ENCODE measurements at regions not wholly inside any gene's neighbourhood (a gene's known extent, or its start where the extent isn't known, plus 50 kb on each side); places are given as distances from the start of the nearest gene placed in this dataset.
"Not testable (repeated sequence)": the region's sequence is repeated elsewhere in the genome, so short reads cannot be mapped to it uniquely, and the experiment has no call there.

GRCh38 chrX:26470941-26471340, 255.0 kb downstream of the MAGEB5 start:
- no peak for DNase-seq (ENCODE audit: low read depth)
- H3K4me3 ChIP-seq (ENCODE audit: low read depth, low read length), result no peak overlapping the region
- TF ChIP-seq CTCF (IDR thresholded peaks at IDR 0.05; ENCODE audit: control insufficient read depth, extremely low read depth, insufficient read depth), result no peak

- no peak overlapping the region for H3K4me3 ChIP-seq (ENCODE audit: low read depth, low read length)
- TF ChIP-seq CTCF (IDR thresholded peaks at IDR 0.05; ENCODE audit: control insufficient read depth, extremely low read depth, insufficient read depth), result no peak
- no peak for DNase-seq (ENCODE audit: low read depth)
Measured at GRCh38 chrX:26466387-26466786, 250.4 kb downstream of the MAGEB5 start.

GRCh38 chrX:26445288-26445687, 229.3 kb downstream of the MAGEB5 start:
- H3K4me3 ChIP-seq (ENCODE audit: low read depth, low read length), result no peak overlapping the region
- no peak for DNase-seq (ENCODE audit: low read depth)

GRCh38 chrX:26444417-26444816, 228.4 kb downstream of the MAGEB5 start:
- not testable (repeated sequence) for DNase-seq (ENCODE audit: low read depth); H3K4me3 ChIP-seq (ENCODE audit: low read depth, low read length)

More at GRCh38 chrX:26445288-26445687, 229.3 kb downstream of the MAGEB5 start:
- no peak for TF ChIP-seq CTCF (IDR thresholded peaks at IDR 0.05; ENCODE audit: control insufficient read depth, extremely low read depth, insufficient read depth)

- TF ChIP-seq CTCF (IDR thresholded peaks at IDR 0.05; ENCODE audit: control insufficient read depth, extremely low read depth, insufficient read depth), result peak; percentile 56
- no peak for DNase-seq (ENCODE audit: low read depth)
- no peak overlapping the region for H3K4me3 ChIP-seq (ENCODE audit: low read depth, low read length)
Measured at GRCh38 chrX:26442340-26442739, 226.4 kb downstream of the MAGEB5 start.

- no peak for DNase-seq (ENCODE audit: low read depth)
- TF ChIP-seq CTCF (IDR thresholded peaks at IDR 0.05; ENCODE audit: control insufficient read depth, extremely low read depth, insufficient read depth), result no peak
- no peak overlapping the region for H3K4me3 ChIP-seq (ENCODE audit: low read depth, low read length)
Measured at GRCh38 chrX:26414534-26414933, 198.6 kb downstream of the MAGEB5 start.

GRCh38 chrX:26411045-26411444, 195.1 kb downstream of the MAGEB5 start:
- H3K4me3 ChIP-seq (ENCODE audit: low read depth, low read length), result no peak overlapping the region
- no peak for TF ChIP-seq CTCF (IDR thresholded peaks at IDR 0.05; ENCODE audit: control insufficient read depth, extremely low read depth, insufficient read depth)
- DNase-seq (ENCODE audit: low read depth), result no peak
